Right lobe of liver (tissue), 6 donors: ENCODE measurements at regions not wholly inside any gene's neighbourhood (a gene's known extent, or its start where the extent isn't known, plus 50 kb on each side); places are given as distances from the start of the nearest gene placed in this dataset.

Experiments
- ATAC-seq, 4 donors: fragments of 200-7000 bp; cut with Tn5 transposase; one replicate each; pipeline ENCODE4 v1.9.1; 2020; ENCODE audit warnings: mild to moderate bottlenecking in 4 of 4, moderate library complexity in 4 of 4
- DNase-seq, 3 donors: peaks; one replicate each; pipeline ENCODE4 v3.0.0-alpha.2; 2020
- H3K27ac ChIP-seq, 3 donors: fragments of 200-600 bp; one replicate each; pipeline ENCODE4 v1.8.0; 2022
- H3K27me3 ChIP-seq, 2 donors: fragments of 200-600 bp; one replicate each; pipeline ENCODE4 v1.8.0; 2022
- H3K36me3 ChIP-seq, 4 donors: fragments of 200-600 bp; sonication (generic) in 1 of 4; one replicate each; pipeline versions ENCODE4 v1.5.1 to v1.8.0; 2017 to 2022; ENCODE audit warnings: control low read depth in 1 of 4
- H3K4me1 ChIP-seq, 4 donors: fragments of 200-600 bp; sonication (generic) in 1 of 4; one replicate each; pipeline versions ENCODE4 v1.5.1 to v1.8.0; 2017 to 2022; ENCODE audit warnings: control low read depth in 1 of 4
- H3K4me3 ChIP-seq, 3 donors: fragments of 200-600 bp; one replicate each; pipeline ENCODE4 v1.8.0; 2022
- H3K9me3 ChIP-seq, 4 donors: fragments of 200-600 bp; sonication (generic) in 1 of 4; one replicate each; pipeline versions ENCODE4 v1.5.1 to v1.8.0; 2017 to 2022; ENCODE audit warnings: control low read depth in 1 of 4
- CTCF ChIP-seq, 4 donors: fragments of 200-600 bp in 3 of 4; fragments of 450-650 bp in 1 of 4; IDR thresholded peaks; one replicate each; pipeline versions ENCODE4 v1.5.1 to v1.8.0; 2016 to 2022; ENCODE audit warnings: antibody characterized with exemption in 4 of 4, mild to moderate bottlenecking in 2 of 4
- POLR2A ChIP-seq: fragments of 450-650 bp; IDR thresholded peaks from one replicate; pipeline ENCODE4 v1.6.1; 2017; ENCODE audit warnings: antibody characterized with exemption, mild to moderate bottlenecking
- WGBS: methylation state at CpG from one replicate; pipeline ENCODE4 v1.1.6; 2018; ENCODE audit warnings: low coverage, low lambda C conversion rate; ENCODE audit not compliant: insufficient coverage; ENCODE audit errors: missing lambda C conversion rate; 5-methylcytosine and 5-hydroxymethylcytosine counted together
- intact Hi-C, 2 donors: fragments of 100-400 bp; cut with DNase I; formaldehyde crosslinking; loops; one replicate each; pipeline versions ENCODE4 v1.11.2 to v1.14.1; 2022
- donor health status: DM: no; HTN: yes; CAD: no.
- donor health status: DM: no; HTN: no; CAD: no.
- donor health status: DM: no; HTN: no; CAD: no.
- donor health status: DM: no; HTN: yes; CAD: no.
- donor health status: DM: no; HTN: yes; CAD: no.

GRCh38 chr6:167767715-167768107 lies 59.0 kb upstream of the AFDN start:
- no peak for DNase-seq
- no peak for ATAC-seq
- H3K4me1 ChIP-seq, result peaks cover 0 to 24% (median 12%) of the 10 kb centered on the region in 4 donors
- H3K36me3 ChIP-seq, result no peaks in the 10 kb centered on the region
- no peaks in the 10 kb centered on the region for H3K9me3 ChIP-seq
- H3K27me3 ChIP-seq, result no peaks in the 10 kb centered on the region
- TF ChIP-seq CTCF (IDR thresholded peaks at IDR 0.05), result no peak
- no peak for TF ChIP-seq POLR2A
- intact Hi-C loops, result no loop called here
- no peak overlapping the region for H3K27ac ChIP-seq
- no peak overlapping the region for H3K4me3 ChIP-seq
- 84% methylated on average over 5 of the region's 13 CpGs for WGBS

- intact Hi-C loops, result no loop called here
- peaks cover 0 to 19% (median 8%) of the 10 kb centered on the region in 4 donors for H3K4me1 ChIP-seq
- no peaks in the 10 kb centered on the region for H3K9me3 ChIP-seq
- H3K4me3 ChIP-seq, result no peak overlapping the region
- no peaks in the 10 kb centered on the region for H3K36me3 ChIP-seq
- DNase-seq, result no peak
- ATAC-seq, result no peak
- H3K27me3 ChIP-seq, result no peaks in the 10 kb centered on the region
- H3K27ac ChIP-seq, result no peak overlapping the region
- TF ChIP-seq POLR2A (no peak), CTCF (IDR thresholded peaks at IDR 0.05) (no peak)
- 93% methylated on average over 6 of the region's 18 CpGs for WGBS
These were observed 58.1 kb upstream of the AFDN start for GRCh38 chr6:167768471-167769215.

- Histone ChIP-seq H3K9me3 (no peaks in the 10 kb centered on the region), H3K4me1 (peaks cover 0 to 10% (median 5%) of the 10 kb centered on the region in 4 donors), H3K4me3 (no peak overlapping the region), H3K27ac (no peak overlapping the region), H3K27me3 (no peaks in the 10 kb centered on the region), H3K36me3 (no peaks in the 10 kb centered on the region)
- no peak for TF ChIP-seq POLR2A
- TF ChIP-seq CTCF (IDR thresholded peaks at IDR 0.05), result no peak
- no peak for ATAC-seq
- intact Hi-C loops, result no loop called here
- WGBS, result 69% methylated on average over 6 of the region's 13 CpGs
- no peak for DNase-seq
These were observed 57.1 kb upstream of the AFDN start for GRCh38 chr6:167769408-167770190.

GRCh38 chr6:167770291-167770955 lies 56.3 kb upstream of the AFDN start:
- 83% methylated on average over 11 of the region's 14 CpGs for WGBS
- Histone ChIP-seq H3K36me3 (no peaks in the 10 kb centered on the region), H3K4me1 (peaks cover 0 to 2% (median 1%) of the 10 kb centered on the region in 4 donors), H3K27me3 (no peaks in the 10 kb centered on the region), H3K27ac (no peak overlapping the region), H3K9me3 (no peaks in the 10 kb centered on the region), H3K4me3 (no peak overlapping the region)
- DNase-seq, result no peak
- TF ChIP-seq CTCF (IDR thresholded peaks at IDR 0.05) (no peak), POLR2A (no peak)
- no peak for ATAC-seq
- intact Hi-C loops, result no loop called here
